GM12878 (cell line): ENCODE measurements at regions not wholly inside any gene's neighbourhood (a gene's known extent, or its start where the extent isn't known, plus 50 kb on each side); places are given as distances from the start of the nearest gene placed in this dataset.
"Not testable (repeated sequence)": the region's sequence is repeated elsewhere in the genome, so short reads cannot be mapped to it uniquely, and the experiment has no call there.

Experiments
- CTCF ChIP-seq, 3 experiments: IDR thresholded peaks in 2 of 3; conservative IDR thresholded peaks in 1 of 3; 2 replicates each; pipeline ENCODE4 v1.5.1; 2011; ENCODE audit warnings: low read depth in 3 of 3, low read length in 3 of 3, mild to moderate bottlenecking in 3 of 3, control low read depth in 2 of 3, moderate library complexity in 2 of 3, inconsistent platforms in 1 of 3, mixed read lengths in 1 of 3; ENCODE audit not compliant: control insufficient read depth in 2 of 3, insufficient read depth in 1 of 3; ENCODE audit errors: extremely low read depth in 1 of 3
- GABPA ChIP-seq: IDR thresholded peaks from 2 replicates; pipeline ENCODE4 v1.6.1; 2014; ENCODE audit warnings: antibody characterized with exemption, low read depth, mild to moderate bottlenecking, inconsistent platforms
- HCFC1 ChIP-seq: fragments of 150-350 bp; IDR thresholded peaks from 2 replicates; pipeline ENCODE4 v1.6.1; 2014; ENCODE audit warnings: low read length
- JUNB ChIP-seq: IDR thresholded peaks from 2 replicates; pipeline ENCODE4 v1.6.1; 2016; ENCODE audit warnings: antibody characterized with exemption, mild to moderate bottlenecking
- NFYA ChIP-seq: IDR thresholded peaks from 2 replicates; pipeline ENCODE4 v1.6.1; 2011; ENCODE audit warnings: low read depth, mild to moderate bottlenecking, low read length, improper control_type of control experiment, borderline replicate concordance
- NFYB ChIP-seq: IDR thresholded peaks from 2 replicates; pipeline ENCODE4 v1.6.1; 2011; ENCODE audit warnings: low read depth, mild to moderate bottlenecking, low read length, improper control_type of control experiment, moderate library complexity; ENCODE audit not compliant: insufficient read depth
- POLR2A ChIP-seq: IDR thresholded peaks from 2 replicates; pipeline ENCODE4 v1.6.1; 2011; ENCODE audit warnings: low read depth, mild to moderate bottlenecking, low read length
- POLR2AphosphoS2 ChIP-seq: IDR thresholded peaks from 2 replicates; pipeline ENCODE4 v1.6.1; 2011; ENCODE audit warnings: low read depth, mild to moderate bottlenecking, low read length, improper control_type of control experiment, moderate library complexity
- POLR2AphosphoS5 ChIP-seq: IDR thresholded peaks from 2 replicates; pipeline ENCODE4 v1.6.1; 2011; ENCODE audit warnings: mild to moderate bottlenecking, low read length, inconsistent platforms
- SIN3A ChIP-seq: IDR thresholded peaks from 2 replicates; pipeline ENCODE4 v1.6.1; 2012; ENCODE audit warnings: low read depth, low read length, improper control_type of control experiment
- TAF1 ChIP-seq: IDR thresholded peaks from 2 replicates; pipeline ENCODE4 v1.6.1; 2011; ENCODE audit warnings: mild to moderate bottlenecking, low read depth, low read length, borderline replicate concordance
- USF2 ChIP-seq: IDR thresholded peaks from 2 replicates; pipeline ENCODE4 v1.6.1; 2011; ENCODE audit warnings: low read depth, low read length, improper control_type of control experiment, borderline replicate concordance
- YY1 ChIP-seq: IDR thresholded peaks from 2 replicates; pipeline ENCODE4 v1.6.1; 2011; ENCODE audit warnings: low read depth, mild to moderate bottlenecking, low read length

GRCh38 chr5:35531553-35531952 is 86.1 kb upstream of the SPEF2 start:
- TF ChIP-seq CTCF (IDR thresholded peaks at IDR 0.05 in 2 of 3, conservative IDR thresholded peaks at IDR 0.05 in 1 of 3; ENCODE audit: control insufficient read depth in 2 of 3, extremely low read depth in 1 of 3, insufficient read depth in 1 of 3, low read depth in 3 of 3, low read length in 3 of 3); POLR2AphosphoS5; NFYA; HCFC1; SIN3A; TAF1; YY1; NFYB; POLR2A; USF2; GABPA; JUNB; POLR2AphosphoS2: not testable (repeated sequence)
